K562 (cell line): ENCODE measurements at regions not wholly inside any gene's neighbourhood (a gene's known extent, or its start where the extent isn't known, plus 50 kb on each side); places are given as distances from the start of the nearest gene placed in this dataset.

Experiments
- ATAC-seq: fragments of 200-7000 bp; cut with Tn5 transposase; 3 replicates; pipeline ENCODE4 v1.9.1; 2020; ENCODE audit warnings: moderate library complexity
- BruUV-seq: library from RNA; stranded (reverse); fragments of 400-500 nt; replicated peaks from 2 replicates; lab custom pipeline; 2021; lab: Mats Ljungman, UMichigan
- CTCF ChIA-PET: fragments of 300-600 bp; formaldehyde crosslinking; extraction: SDS; loops from one replicate; lab custom pipeline; 2021; ENCODE audit warnings: low intra/inter-chr PET ratio; lab: Yijun Ruan, JAX
- POLR2A ChIA-PET: fragments of 300-600, 350-650 bp; sonication (Branson Sonifier 250); formaldehyde crosslinking; extraction: SDS; loops from one replicate; lab custom pipeline; 2021; ENCODE audit warnings: antibody characterized with exemption, inconsistent platforms; lab: Yijun Ruan, JAX
- DNase-seq, 4 experiments: peaks; one replicate each; pipeline versions ENCODE4 v3.0.0 to v3.0.0-alpha.2; 2011 to 2018; ENCODE audit warnings: low spot score in 3 of 4, mixed read lengths in 3 of 4; ENCODE audit errors: extremely low read depth in 1 of 4
- FAIRE-seq: peaks from 2 replicates; lab custom pipeline; 2011; peaks lifted over from hg19 to GRCh38; lab: Jason Lieb, UNC
- H2AFZ ChIP-seq: 2 replicates; pipeline ENCODE4 v1.6.0; 2011; ENCODE audit warnings: low read depth, low read length, control low read depth, inconsistent platforms
- H3K27ac ChIP-seq: fragments of 200-600 bp; 3 replicates; pipeline ENCODE4 v1.8.0; 2011; ENCODE audit warnings: low read depth, mild to moderate bottlenecking, control low read depth, inconsistent platforms, low read length, moderate library complexity, mixed read lengths; ENCODE audit errors: extremely low read depth
- H3K27me3 ChIP-seq, 2 experiments: fragments of 300-600 bp in 1 of 2; 2 replicates in 1 of 2; 3 replicates in 1 of 2; pipeline versions ENCODE4 v1.6.0 to v1.8.0; 2011; ENCODE audit warnings: inconsistent platforms in 2 of 2, low read length in 2 of 2, mild to moderate bottlenecking in 1 of 2, mixed read lengths in 1 of 2, moderate library complexity in 1 of 2; ENCODE audit not compliant: control insufficient read depth in 2 of 2, insufficient read depth in 2 of 2
- H3K36me3 ChIP-seq: fragments of 300-600 bp; 3 replicates; pipeline ENCODE4 v1.8.0; 2011; ENCODE audit warnings: mild to moderate bottlenecking, low read length, inconsistent platforms; ENCODE audit not compliant: control insufficient read depth, insufficient read depth
- H3K4me1 ChIP-seq, 2 experiments: fragments of 200-600 bp in 1 of 2; replicated peaks in 1 of 2; 2 replicates in 1 of 2; 3 replicates in 1 of 2; pipeline versions ENCODE4 v1.5.1 to v1.8.0; 2011; ENCODE audit warnings: inconsistent platforms in 2 of 2, low read length in 2 of 2, mild to moderate bottlenecking in 1 of 2, mixed read lengths in 1 of 2, moderate library complexity in 1 of 2; ENCODE audit not compliant: control insufficient read depth in 2 of 2, insufficient read depth in 2 of 2
- H3K4me2 ChIP-seq: 2 replicates; pipeline ENCODE4 v1.6.1; 2011; ENCODE audit warnings: low read length, control low read depth, inconsistent platforms, mixed read lengths; ENCODE audit not compliant: insufficient read depth
- H3K4me3 ChIP-seq: fragments of 200-600 bp; sonication (generic), shearing (Covaris generic); 2 replicates; pipeline ENCODE4 v1.5.1; 2016; ENCODE audit warnings: control low read depth, inconsistent platforms
- H3K79me2 ChIP-seq: fragments of 200-600 bp; 3 replicates; pipeline ENCODE4 v1.8.0; 2011; ENCODE audit warnings: low read length, inconsistent platforms; ENCODE audit not compliant: control insufficient read depth, insufficient read depth
- H3K9ac ChIP-seq, 2 experiments: 2 replicates each; pipeline versions ENCODE4 v1.6.0 to v1.6.1; 2011; ENCODE audit warnings: low read depth in 2 of 2, low read length in 2 of 2, control low read depth in 1 of 2, inconsistent platforms in 1 of 2, mild to moderate bottlenecking in 1 of 2, mixed read lengths in 1 of 2; ENCODE audit not compliant: insufficient read depth in 1 of 2
- H3K9me1 ChIP-seq: one replicate; pipeline ENCODE4 v1.6.0; 2011; ENCODE audit warnings: inconsistent platforms, mild to moderate bottlenecking, low read length, moderate library complexity; ENCODE audit not compliant: control insufficient read depth, insufficient read depth
- H3K9me3 ChIP-seq: replicated peaks from 2 replicates; pipeline ENCODE4 v1.5.1; 2011; ENCODE audit warnings: low read depth, low read length, inconsistent platforms; ENCODE audit not compliant: control insufficient read depth, insufficient read depth
- H4K20me1 ChIP-seq: replicated peaks from 2 replicates; pipeline ENCODE4 v1.6.1; 2011; ENCODE audit warnings: low read length, inconsistent platforms, mixed read lengths; ENCODE audit not compliant: control insufficient read depth, insufficient read depth
- ARID3B ChIP-seq: fragments of 250-450 bp; sonication (Bioruptor Pico); IDR thresholded peaks from 2 replicates; pipeline ENCODE4 v1.4.0; 2020; ENCODE audit warnings: borderline replicate concordance
- ATF4 ChIP-seq: fragments of 450-650 bp; formaldehyde crosslinking; IDR thresholded peaks from 2 replicates; pipeline ENCODE4 v1.4.0; 2022; ENCODE audit warnings: mild to moderate bottlenecking, moderate library complexity
- KAT8 ChIP-seq: fragments of 450-650 bp; IDR thresholded peaks from 2 replicates; pipeline ENCODE4 v1.6.1; 2016; ENCODE audit warnings: low read depth, mild to moderate bottlenecking
- RBM15 ChIP-seq: fragments of 200-400 bp; formaldehyde crosslinking; IDR thresholded peaks from 2 replicates; pipeline ENCODE4 v1.6.1; 2018; ENCODE audit warnings: mild to moderate bottlenecking, low read length, moderate library complexity; ENCODE audit not compliant: insufficient read depth
- SMARCA4 ChIP-seq: fragments of 450-650 bp; IDR thresholded peaks from 2 replicates; pipeline ENCODE4 v1.6.1; 2016
- STAT6 ChIP-seq: sonication (generic); formaldehyde crosslinking; IDR thresholded peaks from 2 replicates; pipeline ENCODE4 v1.8.1; 2023; ENCODE audit warnings: mild to moderate bottlenecking, missing genetic modification reagents
- TEAD1 ChIP-seq, 2 experiments: fragments of 450-650 bp in 1 of 2; sonication (generic) in 1 of 2; formaldehyde crosslinking; IDR thresholded peaks; 2 replicates each; pipeline versions ENCODE4 v1.4.0 to v1.8.0; 2020 to 2022; ENCODE audit warnings: mild to moderate bottlenecking in 2 of 2, missing genetic modification reagents in 1 of 2
- ZNF518B ChIP-seq: fragments of 250-450 bp; sonication (Bioruptor Pico); IDR thresholded peaks from 2 replicates; pipeline ENCODE4 v1.5.0; 2021; ENCODE audit warnings: mild to moderate bottlenecking, moderate library complexity
- WGBS: fragments of 100-300 bp; shearing (Covaris generic); methylation state at CpG from one replicate; pipeline ENCODE4 v1.1.6; 2016; ENCODE audit warnings: low coverage, mixed read lengths; ENCODE audit not compliant: insufficient coverage; ENCODE audit errors: missing lambda C conversion rate; 5-methylcytosine and 5-hydroxymethylcytosine counted together
- in situ Hi-C: fragments of 300-500 bp; cut with MboI; formaldehyde crosslinking; loops from 4 replicates; pipeline ENCODE4 v1.15.0; 2018; ENCODE audit warnings: inconsistent platforms, mixed read lengths
- intact Hi-C: fragments of 100-400 bp; cut with micrococcal nuclease; formaldehyde crosslinking; loops from 2 replicates; pipeline ENCODE4 v1.14.2; 2022

- FAIRE-seq: no peak
- in situ Hi-C loops: no loop called here
- H3K4me2 ChIP-seq: no peak overlapping the region
- TF ChIP-seq KAT8 (no peak), ZNF518B (CRISPR knock-in tag) (no peak), TEAD1 (CRISPR knock-in tag; IDR thresholded peaks at IDR 0.05) (no peak), RBM15 (no peak), ATF4 (CRISPR knock-in tag) (no peak), ARID3B (CRISPR knock-in tag) (no peak), STAT6 (no peak), SMARCA4 (no peak)
Observed at GRCh38 chr6:165846123-165846966, 183.3 kb upstream of the PDE10A start.

More at GRCh38 chr6:165846123-165846966, 183.3 kb upstream of the PDE10A start:
- Histone ChIP-seq H3K4me1 (0 out of 5 replicates have a peak, but pooled peaks cover 0 to 3% of the 10 kb centered on the region in 2 experiments), H3K79me2 (no peaks in the 10 kb centered on the region), H2AFZ (no peak overlapping the region), H3K9me1 (no peaks in the 10 kb centered on the region), H3K27me3 (peaks cover 13 to 40% of the 10 kb centered on the region in 2 experiments; a peak in 4 of 5 replicates), H3K9me3 (no peaks in the 10 kb centered on the region), H4K20me1 (no peaks in the 10 kb centered on the region), H3K4me3 (no peak overlapping the region), H3K36me3 (no peaks in the 10 kb centered on the region), H3K27ac (no peak overlapping the region), H3K9ac (no peak overlapping the region)
- no peak for ATAC-seq
- BruUV-seq: no TSS peak
- ChIA-PET POLR2A (interaction anchor here (0.5 to 1.2 kb wide), 2 partner anchors 91 to 120 kb away, joined by 3 read pairs; no protein-coding TSS in a partner anchor), CTCF (no interaction called here)
- intact Hi-C loops: no loop called here
- WGBS: under 1% methylated on average over 22 of the region's 22 CpGs
- no peak for DNase-seq
